ENCODE measurements at regions not wholly inside any gene's neighbourhood (a gene's known extent, or its start where the extent isn't known, plus 50 kb on each side); places are given as distances from the start of the nearest gene placed in this dataset.

- Histone ChIP-seq H3K79me2 (ENCODE audit: insufficient read depth, low read length) (no peaks in the 10 kb centered on the region), H3K27ac (ENCODE audit: low read depth, low read length) (no peak overlapping the region), H3K9me2 (ENCODE audit: insufficient read depth) (no peaks in the 10 kb centered on the region), H4K20me1 (ENCODE audit: insufficient read depth) (no peaks in the 10 kb centered on the region), H2AFZ (ENCODE audit: low read depth, low read length, poor library complexity, severe bottlenecking) (no peak overlapping the region), H3K9me3 (ENCODE audit: control insufficient read depth in 1 of 2, insufficient read depth in 1 of 2, low read depth in 1 of 2, low read length in 2 of 2) (no peaks in the 10 kb centered on the region), H3K9ac (ENCODE audit: low read length) (no peak overlapping the region), H3K4me3 (replicated peaks in 1 of 2; ENCODE audit: low read depth in 1 of 2, low read length in 2 of 2) (no peak overlapping the region), H3K27me3 (ENCODE audit: insufficient read depth, low read length) (no peaks in the 10 kb centered on the region), H3K4me2 (ENCODE audit: low read length) (no peak overlapping the region), H3K4me1 (ENCODE audit: control insufficient read depth in 1 of 2, insufficient read depth in 2 of 2, low read length in 2 of 2) (no peaks in the 10 kb centered on the region), H3K36me3 (ENCODE audit: control insufficient read depth in 1 of 2, insufficient read depth in 2 of 2, low read length in 2 of 2) (no peaks in the 10 kb centered on the region)
- BruUV-seq (replicated peaks): no TSS peak
- no peak for TF ChIP-seq ATF3 (IDR thresholded peaks at IDR 0.05)
- ATAC-seq: no peak
- no peak for DNase-seq (ENCODE audit: low read depth, low spot score)
- intact Hi-C loops (cut with micrococcal nuclease): no loop called here
- RAD21 ChIA-PET (ENCODE audit: low non-redundant PET in 1 of 2, low total read pairs in 2 of 2, uncharacterized antibody in 2 of 2, unreplicated experiment in 2 of 2): no interaction called here
- POLR2A ChIA-PET: no interaction called here
- CTCF ChIA-PET: no interaction called here
Measured at GRCh38 chr11:87429996-87430395, 392.3 kb downstream of the TMEM135 start.

- H3K4me1 ChIP-seq (ENCODE audit: control insufficient read depth in 1 of 2, insufficient read depth in 2 of 2, low read length in 2 of 2): no peaks in the 10 kb centered on the region
- no peaks in the 10 kb centered on the region for H3K9me3 ChIP-seq (ENCODE audit: control insufficient read depth in 1 of 2, insufficient read depth in 1 of 2, low read depth in 1 of 2, low read length in 2 of 2)
- TF ChIP-seq POLR2A (IDR thresholded peaks at IDR 0.05; ENCODE audit: borderline replicate concordance, extremely low read depth, insufficient read depth, insufficient read length): no peak
- no peak for TF ChIP-seq SRF (IDR thresholded peaks at IDR 0.05; ENCODE audit: low read depth)
- no peak for TF ChIP-seq EZH2 (IDR thresholded peaks at IDR 0.05)
- no peak overlapping the region for H2AFZ ChIP-seq (ENCODE audit: low read depth, low read length, poor library complexity, severe bottlenecking)
- H3K9me2 ChIP-seq (ENCODE audit: insufficient read depth): no peaks in the 10 kb centered on the region
- no peak for ATAC-seq
- no TSS peak for BruUV-seq (replicated peaks)
- intact Hi-C loops (cut with micrococcal nuclease): no loop called here
- no peaks in the 10 kb centered on the region for H3K36me3 ChIP-seq (ENCODE audit: control insufficient read depth in 1 of 2, insufficient read depth in 2 of 2, low read length in 2 of 2)
- no peak overlapping the region for H3K27ac ChIP-seq (ENCODE audit: low read depth, low read length)
- H3K4me3 ChIP-seq (replicated peaks in 1 of 2; ENCODE audit: low read depth in 1 of 2, low read length in 2 of 2): no peak overlapping the region
- ChIA-PET CTCF (no interaction called here), RAD21 (ENCODE audit: low non-redundant PET in 1 of 2, low total read pairs in 2 of 2, uncharacterized antibody in 2 of 2, unreplicated experiment in 2 of 2) (interaction anchor here in 1 of 2 experiments (0.5 kb wide), 1 partner anchor 447 kb away, joined by 3 read pairs; no protein-coding TSS in a partner anchor), POLR2A (no interaction called here)
- DNase-seq (ENCODE audit: low read depth, low spot score): no peak
- no peak overlapping the region for H3K4me2 ChIP-seq (ENCODE audit: low read length)
- no peak overlapping the region for H3K9ac ChIP-seq (ENCODE audit: low read length)
- H4K20me1 ChIP-seq (ENCODE audit: insufficient read depth): no peaks in the 10 kb centered on the region
- H3K79me2 ChIP-seq (ENCODE audit: insufficient read depth, low read length): no peaks in the 10 kb centered on the region
- no peaks in the 10 kb centered on the region for H3K27me3 ChIP-seq (ENCODE audit: insufficient read depth, low read length)
Measured at GRCh38 chr11:87428266-87428665, 390.5 kb downstream of the TMEM135 start.

- no peaks in the 10 kb centered on the region for H3K27me3 ChIP-seq (ENCODE audit: insufficient read depth, low read length)
- H3K36me3 ChIP-seq (ENCODE audit: control insufficient read depth in 1 of 2, insufficient read depth in 2 of 2, low read length in 2 of 2): no peaks in the 10 kb centered on the region
- intact Hi-C loops (cut with micrococcal nuclease): no loop called here
- H3K79me2 ChIP-seq (ENCODE audit: insufficient read depth, low read length): no peaks in the 10 kb centered on the region
- DNase-seq (ENCODE audit: low read depth, low spot score) (no peak), ATAC-seq (no peak)
- H2AFZ ChIP-seq (ENCODE audit: low read depth, low read length, poor library complexity, severe bottlenecking): no peak overlapping the region
- BruUV-seq (replicated peaks): no TSS peak
- RAD21 ChIA-PET (ENCODE audit: low non-redundant PET in 1 of 2, low total read pairs in 2 of 2, uncharacterized antibody in 2 of 2, unreplicated experiment in 2 of 2): no interaction called here
- H3K9me2 ChIP-seq (ENCODE audit: insufficient read depth): no peaks in the 10 kb centered on the region
- CTCF ChIA-PET: no interaction called here
- H3K9ac ChIP-seq (ENCODE audit: low read length): no peak overlapping the region
- no peak overlapping the region for H3K27ac ChIP-seq (ENCODE audit: low read depth, low read length)
- H3K4me2 ChIP-seq (ENCODE audit: low read length): no peak overlapping the region
- H3K4me3 ChIP-seq (replicated peaks in 1 of 2; ENCODE audit: low read depth in 1 of 2, low read length in 2 of 2): no peak overlapping the region
- H3K4me1 ChIP-seq (ENCODE audit: control insufficient read depth in 1 of 2, insufficient read depth in 2 of 2, low read length in 2 of 2): no peaks in the 10 kb centered on the region
- POLR2A ChIA-PET: no interaction called here
- no peaks in the 10 kb centered on the region for H4K20me1 ChIP-seq (ENCODE audit: insufficient read depth)
- H3K9me3 ChIP-seq (ENCODE audit: control insufficient read depth in 1 of 2, insufficient read depth in 1 of 2, low read depth in 1 of 2, low read length in 2 of 2): no peaks in the 10 kb centered on the region
- TF ChIP-seq, protein P1, sequence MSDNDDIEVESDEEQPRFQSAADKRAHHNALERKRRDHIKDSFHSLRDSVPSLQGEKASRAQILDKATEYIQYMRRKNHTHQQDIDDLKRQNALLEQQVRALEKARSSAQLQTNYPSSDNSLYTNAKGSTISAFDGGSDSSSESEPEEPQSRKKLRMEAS (IDR thresholded peaks at IDR 0.05): no peak
- TF ChIP-seq, protein P2, sequence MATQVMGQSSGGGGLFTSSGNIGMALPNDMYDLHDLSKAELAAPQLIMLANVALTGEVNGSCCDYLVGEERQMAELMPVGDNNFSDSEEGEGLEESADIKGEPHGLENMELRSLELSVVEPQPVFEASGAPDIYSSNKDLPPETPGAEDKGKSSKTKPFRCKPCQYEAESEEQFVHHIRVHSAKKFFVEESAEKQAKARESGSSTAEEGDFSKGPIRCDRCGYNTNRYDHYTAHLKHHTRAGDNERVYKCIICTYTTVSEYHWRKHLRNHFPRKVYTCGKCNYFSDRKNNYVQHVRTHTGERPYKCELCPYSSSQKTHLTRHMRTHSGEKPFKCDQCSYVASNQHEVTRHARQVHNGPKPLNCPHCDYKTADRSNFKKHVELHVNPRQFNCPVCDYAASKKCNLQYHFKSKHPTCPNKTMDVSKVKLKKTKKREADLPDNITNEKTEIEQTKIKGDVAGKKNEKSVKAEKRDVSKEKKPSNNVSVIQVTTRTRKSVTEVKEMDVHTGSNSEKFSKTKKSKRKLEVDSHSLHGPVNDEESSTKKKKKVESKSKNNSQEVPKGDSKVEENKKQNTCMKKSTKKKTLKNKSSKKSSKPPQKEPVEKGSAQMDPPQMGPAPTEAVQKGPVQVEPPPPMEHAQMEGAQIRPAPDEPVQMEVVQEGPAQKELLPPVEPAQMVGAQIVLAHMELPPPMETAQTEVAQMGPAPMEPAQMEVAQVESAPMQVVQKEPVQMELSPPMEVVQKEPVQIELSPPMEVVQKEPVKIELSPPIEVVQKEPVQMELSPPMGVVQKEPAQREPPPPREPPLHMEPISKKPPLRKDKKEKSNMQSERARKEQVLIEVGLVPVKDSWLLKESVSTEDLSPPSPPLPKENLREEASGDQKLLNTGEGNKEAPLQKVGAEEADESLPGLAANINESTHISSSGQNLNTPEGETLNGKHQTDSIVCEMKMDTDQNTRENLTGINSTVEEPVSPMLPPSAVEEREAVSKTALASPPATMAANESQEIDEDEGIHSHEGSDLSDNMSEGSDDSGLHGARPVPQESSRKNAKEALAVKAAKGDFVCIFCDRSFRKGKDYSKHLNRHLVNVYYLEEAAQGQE (IDR thresholded peaks at IDR 0.05; ENCODE audit: low read depth): no peak
- TF ChIP-seq TCF7L2 (IDR thresholded peaks at IDR 0.05; ENCODE audit: borderline replicate concordance, extremely low read depth, insufficient read depth, insufficient read length) (no peak), POLR2A (IDR thresholded peaks at IDR 0.05; ENCODE audit: borderline replicate concordance, extremely low read depth, insufficient read depth, insufficient read length) (no peak), JUND (IDR thresholded peaks at IDR 0.05) (no peak), CEBPB (IDR thresholded peaks at IDR 0.05; ENCODE audit: low read depth) (no peak), ELF1 (IDR thresholded peaks at IDR 0.05; ENCODE audit: borderline replicate concordance, low read depth) (no peak), ZFX (IDR thresholded peaks at IDR 0.05) (no peak), RAD21 (IDR thresholded peaks at IDR 0.05; ENCODE audit: low read depth) (no peak), SIN3A (IDR thresholded peaks at IDR 0.05; ENCODE audit: low read depth) (no peak), EZH2 (IDR thresholded peaks at IDR 0.05) (no peak), SRF (IDR thresholded peaks at IDR 0.05; ENCODE audit: low read depth) (no peak)
Measured at GRCh38 chr11:87425943-87426342, 388.2 kb downstream of the TMEM135 start.

All from HCT116 (cell line).